Muscle layer of colon (tissue), 2 donors: ENCODE measurements at regions not wholly inside any gene's neighbourhood (a gene's known extent, or its start where the extent isn't known, plus 50 kb on each side); places are given as distances from the start of the nearest gene placed in this dataset.
"Not testable (repeated sequence)": the region's sequence is repeated elsewhere in the genome, so short reads cannot be mapped to it uniquely, and the experiment has no call there.

Source experiments
- H3K27ac ChIP-seq: one replicate; pipeline ENCODE4 v1.7.0; 2013; ENCODE audit warnings: low read depth, mild to moderate bottlenecking, low read length, moderate library complexity
- H3K27me3 ChIP-seq, 2 donors: one replicate each; pipeline ENCODE4 v1.7.0; 2013; ENCODE audit warnings: low read length in 2 of 2, mild to moderate bottlenecking in 2 of 2; ENCODE audit not compliant: insufficient read depth in 2 of 2, control insufficient read depth in 1 of 2
- H3K36me3 ChIP-seq: one replicate; pipeline ENCODE4 v1.7.0; 2013; ENCODE audit warnings: mild to moderate bottlenecking, low read length; ENCODE audit not compliant: insufficient read depth
- H3K4me1 ChIP-seq: one replicate; pipeline ENCODE4 v1.7.0; 2013; ENCODE audit warnings: mild to moderate bottlenecking, low read length; ENCODE audit not compliant: insufficient read depth
- H3K4me3 ChIP-seq, 2 donors: one replicate each; pipeline ENCODE4 v1.7.0; 2013; ENCODE audit warnings: low read length in 2 of 2, low read depth in 1 of 2, mild to moderate bottlenecking in 1 of 2, moderate library complexity in 1 of 2
- H3K9ac ChIP-seq: one replicate; pipeline ENCODE4 v1.7.0; 2013; ENCODE audit warnings: low read length
- H3K9me3 ChIP-seq: one replicate; pipeline ENCODE4 v1.7.0; 2013; ENCODE audit warnings: mild to moderate bottlenecking, low read length
- donor health status: abdominal sarcoma.
- donor health status: Adenocarcinoma of cecum.

DNA sequence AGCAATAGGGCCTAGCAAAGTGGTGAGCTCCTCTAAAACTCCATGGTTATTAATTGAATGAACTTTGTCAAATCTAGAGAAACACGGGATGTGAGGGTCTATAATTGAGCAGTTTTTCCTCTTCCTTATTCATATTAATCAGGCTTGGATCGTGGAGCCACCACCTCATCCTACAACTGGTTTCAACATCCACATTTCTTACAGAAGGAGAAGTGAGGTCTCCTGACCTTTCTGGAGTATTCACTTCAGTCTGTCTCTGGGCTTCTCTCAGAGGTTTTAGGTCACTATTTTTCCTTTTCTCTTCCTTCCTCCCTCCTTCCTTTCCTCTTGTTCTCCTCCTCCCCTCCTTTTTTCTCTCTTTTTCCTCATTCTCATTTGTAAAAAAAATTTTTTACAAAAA lies 177.3 kb upstream of the ACTBL2 start:
- Histone ChIP-seq H3K4me3 (no peak overlapping the region), H3K27me3 (no peaks in the 10 kb centered on the region), H3K27ac (no peak overlapping the region), H3K9ac (no peak overlapping the region), H3K4me1 (no peaks in the 10 kb centered on the region), H3K9me3 (no peaks in the 10 kb centered on the region), H3K36me3 (no peaks in the 10 kb centered on the region)

DNA sequence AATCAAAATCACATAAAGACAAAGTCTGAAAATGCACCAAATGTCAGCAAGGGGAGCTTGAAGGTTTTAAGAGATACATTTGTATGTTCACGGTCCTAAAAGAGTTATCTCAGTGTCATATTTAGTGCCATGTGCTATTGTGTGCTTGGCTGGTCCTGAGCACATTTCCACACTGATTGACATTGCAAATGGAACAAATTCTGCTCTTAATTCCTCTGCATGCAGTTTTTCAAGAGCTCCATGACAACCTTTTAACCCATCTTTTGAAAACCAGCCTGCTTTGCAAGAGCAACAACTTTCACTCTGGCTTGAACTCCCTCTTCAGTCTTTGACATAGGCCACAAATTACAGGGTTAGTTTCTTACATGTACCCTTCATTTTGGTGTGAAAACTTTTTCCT lies 175.4 kb upstream of the ACTBL2 start:
- H3K27ac ChIP-seq = no peak overlapping the region
- H3K4me3 ChIP-seq = no peak overlapping the region
- no peak overlapping the region for H3K9ac ChIP-seq
- peaks cover 7% of the 10 kb centered on the region for H3K4me1 ChIP-seq
- H3K36me3 ChIP-seq = no peaks in the 10 kb centered on the region
- H3K9me3 ChIP-seq = no peaks in the 10 kb centered on the region
- H3K27me3 ChIP-seq = no peaks in the 10 kb centered on the region

DNA sequence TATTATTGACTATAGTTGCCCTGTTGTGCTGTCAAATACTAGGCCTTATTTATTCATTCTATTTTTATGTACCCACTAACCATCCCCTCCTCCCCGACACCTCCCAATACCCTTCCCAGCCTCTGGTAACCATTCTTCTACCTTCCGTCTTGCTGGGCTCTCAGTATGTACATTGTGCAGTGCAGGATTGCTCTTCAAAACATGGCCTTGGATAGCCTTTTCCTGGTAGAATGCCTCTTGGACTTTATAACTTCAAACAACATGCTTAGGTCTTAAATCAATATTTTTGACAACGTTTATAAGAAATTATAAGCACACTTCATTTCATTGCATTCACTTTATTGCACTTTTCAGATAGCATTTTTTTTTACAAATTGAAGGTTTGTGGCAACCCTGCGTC lies 172.6 kb upstream of the ACTBL2 start:
- Histone ChIP-seq H3K4me1 (peaks cover 7% of the 10 kb centered on the region), H3K9me3 (no peaks in the 10 kb centered on the region), H3K27me3 (no peaks in the 10 kb centered on the region), H3K4me3 (no peak overlapping the region), H3K27ac (no peak overlapping the region), H3K36me3 (no peaks in the 10 kb centered on the region), H3K9ac (no peak overlapping the region)

DNA sequence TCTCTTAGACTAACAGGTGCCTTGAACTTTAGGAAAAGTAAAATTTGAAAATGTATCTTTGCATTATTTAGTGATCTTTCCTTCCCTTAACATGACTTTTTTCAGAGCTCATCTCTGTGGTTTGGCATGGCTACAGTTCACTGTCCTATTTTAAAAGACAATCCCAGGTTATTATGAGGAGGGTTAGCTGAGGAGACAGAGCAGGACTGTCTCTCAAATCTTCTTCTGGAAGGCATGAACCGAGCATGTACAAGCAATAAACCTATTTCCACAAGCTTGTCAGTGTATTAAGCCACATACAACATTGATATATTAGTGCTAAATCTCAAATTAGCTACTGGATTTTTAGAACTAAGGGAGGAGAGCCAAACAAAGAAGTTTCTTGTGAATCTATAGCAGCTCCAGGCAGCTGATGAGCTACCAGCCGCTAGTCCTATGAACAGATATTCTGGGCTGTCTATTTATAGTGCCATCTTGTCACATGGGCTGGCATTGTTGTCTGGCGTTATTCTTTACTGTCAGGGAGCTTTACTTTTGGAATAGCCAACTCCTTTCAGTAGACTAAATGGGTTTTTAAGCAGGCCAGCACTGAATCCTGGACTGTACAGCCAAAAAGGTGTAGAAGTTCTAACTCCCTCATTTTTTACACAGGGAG lies 171.2 kb upstream of the ACTBL2 start:
- Histone ChIP-seq H3K4me1 (peaks cover 7% of the 10 kb centered on the region), H3K36me3 (no peaks in the 10 kb centered on the region), H3K27me3 (no peaks in the 10 kb centered on the region), H3K4me3 (no peak overlapping the region), H3K9me3 (no peaks in the 10 kb centered on the region), H3K27ac (no peak overlapping the region), H3K9ac (no peak overlapping the region)

DNA sequence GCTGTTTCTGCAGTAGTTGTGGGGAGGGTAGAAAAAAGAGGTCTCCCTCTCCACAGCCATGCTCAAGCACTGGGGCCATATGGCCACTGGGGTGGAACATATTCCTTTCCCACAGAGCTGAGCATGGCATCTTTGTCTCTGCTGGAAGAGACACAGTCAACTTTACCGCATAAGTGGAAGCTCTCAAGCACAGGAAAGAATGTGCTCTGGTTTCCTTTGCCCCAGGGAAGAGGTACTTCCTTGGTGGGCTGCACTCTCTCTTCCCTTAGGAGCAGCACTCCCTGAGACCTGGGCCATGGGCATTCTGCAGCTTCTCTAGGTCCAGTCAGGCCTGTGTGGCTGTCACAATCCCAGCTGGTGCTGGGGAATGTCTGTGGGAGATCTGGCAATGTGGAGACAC lies 168.5 kb upstream of the ACTBL2 start:
- no peak overlapping the region for H3K9ac ChIP-seq
- no peaks in the 10 kb centered on the region for H3K36me3 ChIP-seq
- H3K4me1 ChIP-seq = peaks cover 7% of the 10 kb centered on the region
- H3K9me3 ChIP-seq = no peaks in the 10 kb centered on the region
- no peak overlapping the region for H3K4me3 ChIP-seq
- no peaks in the 10 kb centered on the region for H3K27me3 ChIP-seq
- H3K27ac ChIP-seq = no peak overlapping the region

DNA sequence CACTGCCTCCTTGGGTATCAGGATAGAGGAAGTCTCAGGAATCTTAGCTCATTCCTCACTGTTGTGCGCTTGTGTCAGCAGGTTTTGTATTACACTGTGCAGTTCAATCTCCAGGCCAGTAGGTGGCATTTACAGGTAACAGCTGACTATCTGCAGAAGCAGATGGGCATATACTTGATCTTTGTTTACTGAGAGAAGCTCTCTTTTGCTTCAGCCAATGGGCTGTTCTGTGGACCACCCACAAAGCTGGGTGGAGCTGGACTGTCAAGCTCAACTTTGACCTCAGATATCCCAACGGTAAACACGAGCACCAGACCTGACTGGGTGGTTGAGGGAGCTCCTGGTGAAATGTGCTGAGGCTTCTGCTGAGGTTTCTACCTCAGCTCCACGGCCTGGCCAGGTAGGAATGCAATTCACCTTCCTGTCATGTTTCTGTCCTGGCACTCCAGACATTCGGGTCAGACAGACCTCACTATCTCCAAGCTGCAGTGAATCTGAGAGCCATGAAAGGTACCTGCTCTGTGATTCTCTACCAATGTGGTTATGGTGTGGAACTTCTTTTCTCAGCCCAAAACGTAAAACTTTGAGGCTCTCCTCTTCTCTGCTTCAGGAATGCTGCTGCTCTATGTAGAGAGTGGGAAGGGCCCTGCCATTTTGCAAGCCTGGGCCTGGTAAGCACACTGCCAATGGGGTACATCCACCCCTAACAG lies 167.9 kb upstream of the ACTBL2 start:
- no peak overlapping the region for H3K9ac ChIP-seq
- H3K4me1 ChIP-seq = peaks cover 7% of the 10 kb centered on the region
- H3K9me3 ChIP-seq = no peaks in the 10 kb centered on the region
- no peak overlapping the region for H3K27ac ChIP-seq
- no peaks in the 10 kb centered on the region for H3K27me3 ChIP-seq
- no peak overlapping the region for H3K4me3 ChIP-seq
- no peaks in the 10 kb centered on the region for H3K36me3 ChIP-seq

DNA sequence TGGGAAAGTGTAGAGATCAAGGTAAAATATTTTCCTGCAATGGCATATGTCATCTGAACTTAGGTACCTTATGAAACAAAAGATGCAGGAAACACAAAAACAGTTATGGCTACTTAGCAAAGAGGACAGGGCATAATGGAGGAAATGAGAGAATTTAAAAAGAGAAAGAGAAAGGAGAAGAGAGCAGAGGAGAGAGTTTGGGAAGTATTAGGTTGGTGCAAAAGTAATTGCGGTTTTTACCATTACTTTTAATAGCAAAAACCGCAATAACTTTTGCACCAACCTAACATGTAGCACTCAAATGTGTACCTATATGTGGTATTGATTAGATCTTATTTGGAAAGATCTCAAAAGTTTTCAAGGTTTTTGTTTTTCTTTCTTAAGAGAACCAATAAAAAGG lies 160.1 kb upstream of the ACTBL2 start:
- Histone ChIP-seq H3K9ac (no peak overlapping the region), H3K4me1 (no peaks in the 10 kb centered on the region), H3K9me3 (no peaks in the 10 kb centered on the region), H3K27me3 (no peaks in the 10 kb centered on the region), H3K27ac (no peak overlapping the region), H3K36me3 (no peaks in the 10 kb centered on the region), H3K4me3 (no peak overlapping the region)

DNA sequence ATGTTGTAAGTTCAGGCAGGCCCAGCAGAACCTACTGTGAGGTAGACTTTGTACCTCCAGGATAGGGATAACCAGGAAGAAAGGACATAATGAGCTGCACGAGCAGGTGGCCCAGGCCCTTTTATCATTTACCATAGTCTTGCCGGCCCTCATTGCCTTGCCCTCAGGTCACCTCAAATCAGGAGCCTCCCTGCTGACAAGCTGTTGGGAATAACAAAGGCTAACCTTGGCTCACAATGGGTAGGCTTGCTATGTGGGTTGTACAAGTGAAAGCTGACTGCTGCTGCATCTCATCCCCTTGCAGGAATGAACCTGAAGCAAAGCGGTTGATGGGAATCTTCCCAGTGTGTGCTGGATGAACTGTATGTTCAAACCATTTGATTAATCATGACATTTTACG lies 159.5 kb upstream of the ACTBL2 start:
- H3K9ac ChIP-seq = no peak overlapping the region
- no peaks in the 10 kb centered on the region for H3K36me3 ChIP-seq
- H3K4me3 ChIP-seq = no peak overlapping the region
- no peaks in the 10 kb centered on the region for H3K9me3 ChIP-seq
- H3K4me1 ChIP-seq = no peaks in the 10 kb centered on the region
- no peaks in the 10 kb centered on the region for H3K27me3 ChIP-seq
- H3K27ac ChIP-seq = no peak overlapping the region

DNA sequence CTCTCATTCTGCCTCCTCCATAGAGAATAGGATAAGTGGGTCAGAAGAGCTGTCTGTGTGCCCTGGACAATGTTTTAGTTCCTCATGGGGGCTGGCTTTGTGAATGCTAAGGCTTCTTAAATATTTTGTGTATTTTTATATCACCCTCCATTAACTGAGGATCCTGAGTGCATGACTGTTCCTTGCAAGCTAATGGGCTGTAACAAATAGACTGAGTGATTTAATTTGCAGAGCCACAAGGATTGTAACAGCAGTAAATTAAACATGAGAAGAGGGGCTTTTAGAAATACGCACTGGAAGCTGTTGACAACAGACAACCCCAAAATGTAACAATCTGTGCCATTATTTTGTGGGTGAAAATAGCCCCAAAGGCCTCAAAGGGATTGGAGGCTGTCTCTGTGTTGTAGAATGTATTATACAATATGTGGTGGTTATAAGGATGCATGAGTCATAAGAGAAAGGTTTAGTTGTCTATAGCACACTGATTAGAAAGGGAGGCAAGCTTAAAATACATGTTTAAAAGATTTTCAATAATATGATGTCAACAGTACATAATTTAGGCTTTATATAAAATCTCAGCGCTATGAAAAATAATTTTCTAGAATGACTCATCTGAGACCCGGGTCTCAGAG lies 152.7 kb upstream of the ACTBL2 start:
- no peaks in the 10 kb centered on the region for H3K9me3 ChIP-seq
- no peaks in the 10 kb centered on the region for H3K36me3 ChIP-seq
- no peak overlapping the region for H3K4me3 ChIP-seq
- H3K9ac ChIP-seq = no peak overlapping the region
- H3K4me1 ChIP-seq = no peaks in the 10 kb centered on the region
- H3K27ac ChIP-seq = no peak overlapping the region
- no peaks in the 10 kb centered on the region for H3K27me3 ChIP-seq

DNA sequence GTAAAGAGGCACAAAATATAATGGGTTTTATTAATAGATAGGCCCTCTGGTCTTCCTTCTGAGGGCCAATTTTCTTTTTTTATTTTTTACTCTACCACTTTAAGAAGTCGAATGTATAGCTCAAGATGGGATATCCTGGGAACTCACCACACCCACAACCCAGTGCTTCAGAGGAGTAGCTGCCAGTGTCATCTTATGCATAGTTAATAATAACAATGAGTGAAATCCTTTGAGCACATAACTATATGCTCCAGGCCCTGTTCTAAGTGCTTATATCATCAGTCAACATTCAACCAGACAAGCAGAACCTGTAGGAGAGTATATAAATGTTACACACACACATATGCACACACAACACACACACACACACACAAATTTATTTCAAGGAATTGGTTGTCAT lies 150.3 kb upstream of the ACTBL2 start:
- H3K9me3 ChIP-seq = no peaks in the 10 kb centered on the region
- no peaks in the 10 kb centered on the region for H3K27me3 ChIP-seq
- H3K36me3 ChIP-seq = no peaks in the 10 kb centered on the region
- no peak overlapping the region for H3K4me3 ChIP-seq
- H3K27ac ChIP-seq = no peak overlapping the region
- H3K4me1 ChIP-seq = no peaks in the 10 kb centered on the region
- no peak overlapping the region for H3K9ac ChIP-seq

DNA sequence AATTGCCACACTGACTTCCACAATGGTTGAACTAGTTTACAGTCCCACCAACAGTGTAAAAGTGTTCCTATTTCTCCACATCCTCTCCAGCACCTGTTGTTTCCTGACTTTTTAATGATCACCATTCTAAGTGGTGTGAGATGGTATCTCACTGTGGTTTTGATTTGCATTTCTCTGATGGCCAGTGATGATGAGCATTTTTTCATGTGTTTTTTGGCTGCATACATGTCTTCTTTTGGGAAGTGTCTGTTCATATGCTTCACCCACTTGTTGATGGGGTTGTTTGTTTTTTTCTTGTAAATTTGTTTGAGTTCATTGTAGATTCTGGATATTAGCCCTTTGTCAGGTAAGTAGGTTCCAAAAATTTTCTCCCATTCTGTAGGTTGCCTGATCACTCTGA lies 148.5 kb upstream of the ACTBL2 start:
- not testable (repeated sequence) for H3K27ac ChIP-seq, H3K27me3 ChIP-seq, H3K36me3 ChIP-seq, H3K9ac ChIP-seq, H3K9me3 ChIP-seq, H3K4me3 ChIP-seq, H3K4me1 ChIP-seq

DNA sequence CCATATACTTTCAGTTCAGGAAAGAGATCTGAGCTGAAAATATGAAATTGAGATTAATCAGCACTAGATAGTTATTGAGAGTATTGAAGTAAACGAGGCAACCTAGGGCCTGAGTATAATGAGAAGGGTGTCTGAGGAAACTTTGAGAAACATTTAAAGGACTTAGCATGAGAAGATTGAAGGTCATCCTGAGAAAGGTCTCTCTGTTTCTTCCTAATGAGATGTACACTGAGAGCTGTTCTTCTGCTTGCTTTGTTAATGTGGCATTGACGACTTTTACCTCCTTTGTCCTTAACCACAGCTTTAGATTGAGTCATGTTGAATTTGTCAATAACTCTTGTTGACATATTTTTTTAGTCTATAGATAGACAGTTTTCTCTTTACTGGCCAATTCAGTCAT lies 145.1 kb upstream of the ACTBL2 start:
- Histone ChIP-seq H3K4me3 (no peak overlapping the region), H3K36me3 (no peaks in the 10 kb centered on the region), H3K9ac (no peak overlapping the region), H3K27ac (no peak overlapping the region), H3K27me3 (no peaks in the 10 kb centered on the region), H3K9me3 (no peaks in the 10 kb centered on the region), H3K4me1 (no peaks in the 10 kb centered on the region)
